ENCODE measurements at regions not wholly inside any gene's neighbourhood (a gene's known extent, or its start where the extent isn't known, plus 50 kb on each side); places are given as distances from the start of the nearest gene placed in this dataset.

GRCh38 chr1:191851799-191852595 is 306.3 kb upstream of the RGS18 start:
- Histone ChIP-seq H3K14ac (ENCODE audit: low read length in 2 of 2) (no peak overlapping the region), H2AFZ (ENCODE audit: low read depth, low read length) (no peak overlapping the region), H3K27me3 (ENCODE audit: control insufficient read depth in 1 of 2, insufficient read depth in 1 of 2, low read length in 2 of 2) (no peaks in the 10 kb centered on the region), H3K23ac (ENCODE audit: low read length in 2 of 2) (no peak overlapping the region), H3K18ac (ENCODE audit: low read depth in 1 of 2, low read length in 2 of 2) (no peak overlapping the region), H2BK5ac (ENCODE audit: low read depth, low read length, poor library complexity, severe bottlenecking) (no peak overlapping the region), H4K8ac (ENCODE audit: low read length) (no peak overlapping the region), H3K79me1 (replicated peaks; ENCODE audit: low read length, poor library complexity, severe bottlenecking) (no peaks in the 10 kb centered on the region), H2BK15ac (ENCODE audit: low read depth, poor library complexity, severe bottlenecking) (no peak overlapping the region), H3K4me2 (ENCODE audit: low read length, poor library complexity, severe bottlenecking) (no peak overlapping the region), H3K27ac (ENCODE audit: low read length, poor library complexity, severe bottlenecking) (no peak overlapping the region), H2BK12ac (ENCODE audit: low read length in 2 of 2) (no peak overlapping the region), H3K4me1 (ENCODE audit: control insufficient read depth, insufficient read depth, low read depth, low read length) (no peaks in the 10 kb centered on the region), H3K9me3 (ENCODE audit: control insufficient read depth, low read length) (no peaks in the 10 kb centered on the region), H3K36me3 (ENCODE audit: control insufficient read depth in 1 of 2, insufficient read depth in 2 of 2, low read depth in 1 of 2, low read length in 2 of 2) (no peaks in the 10 kb centered on the region), H4K91ac (ENCODE audit: low read length) (no peak overlapping the region), H3K4me3 (ENCODE audit: insufficient read depth in 1 of 2, low read depth in 1 of 2, low read length in 2 of 2) (no peak overlapping the region), H2AK5ac (ENCODE audit: low read length, severe bottlenecking) (no peak overlapping the region), H3K4ac (ENCODE audit: low read depth in 1 of 2, low read length in 2 of 2) (no peak overlapping the region), H3K9ac (ENCODE audit: low read length) (no peak overlapping the region), H2BK120ac (ENCODE audit: low read depth, low read length) (no peak overlapping the region)
- no peak for DNase-seq
- WGBS: no CpG with 5 or more reads among the region's 1 CpG

DNA sequence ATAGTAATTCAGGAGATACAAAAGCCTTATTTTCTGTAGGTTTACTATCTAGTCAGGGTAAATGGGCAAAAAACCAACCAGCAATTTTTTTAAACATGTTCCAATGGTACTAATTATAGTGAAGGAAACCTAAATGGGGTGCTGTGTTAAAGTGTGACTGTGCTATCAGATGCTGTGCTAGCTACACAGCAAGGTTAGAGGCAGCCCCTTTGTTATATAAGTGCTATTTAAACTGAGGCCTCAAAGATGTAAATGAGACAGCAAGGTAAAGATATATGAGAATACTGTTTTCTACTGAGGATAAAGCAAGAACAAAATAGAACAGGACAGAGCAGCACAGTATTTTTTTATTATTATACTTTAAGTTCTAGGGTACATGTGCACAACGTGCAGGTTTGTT is 305.4 kb upstream of the RGS18 start:
- no peak overlapping the region for H2AFZ ChIP-seq (ENCODE audit: low read depth, low read length)
- no peak overlapping the region for H4K91ac ChIP-seq (ENCODE audit: low read length)
- H3K79me1 ChIP-seq (replicated peaks; ENCODE audit: low read length, poor library complexity, severe bottlenecking): no peaks in the 10 kb centered on the region
- no peak overlapping the region for H2BK12ac ChIP-seq (ENCODE audit: low read length in 2 of 2)
- H4K8ac ChIP-seq (ENCODE audit: low read length): no peak overlapping the region
- no peak overlapping the region for H2AK5ac ChIP-seq (ENCODE audit: low read length, severe bottlenecking)
- no peak overlapping the region for H3K4ac ChIP-seq (ENCODE audit: low read depth in 1 of 2, low read length in 2 of 2)
- no peaks in the 10 kb centered on the region for H3K9me3 ChIP-seq (ENCODE audit: control insufficient read depth, low read length)
- H2BK5ac ChIP-seq (ENCODE audit: low read depth, low read length, poor library complexity, severe bottlenecking): no peak overlapping the region
- no peaks in the 10 kb centered on the region for H3K27me3 ChIP-seq (ENCODE audit: control insufficient read depth in 1 of 2, insufficient read depth in 1 of 2, low read length in 2 of 2)
- no peaks in the 10 kb centered on the region for H3K4me1 ChIP-seq (ENCODE audit: control insufficient read depth, insufficient read depth, low read depth, low read length)
- no CpG with 5 or more reads among the region's 1 CpG for WGBS
- H2BK15ac ChIP-seq (ENCODE audit: low read depth, poor library complexity, severe bottlenecking): no peak overlapping the region
- H2BK120ac ChIP-seq (ENCODE audit: low read depth, low read length): no peak overlapping the region
- no peak overlapping the region for H3K18ac ChIP-seq (ENCODE audit: low read depth in 1 of 2, low read length in 2 of 2)
- H3K4me2 ChIP-seq (ENCODE audit: low read length, poor library complexity, severe bottlenecking): no peak overlapping the region
- no peak overlapping the region for H3K23ac ChIP-seq (ENCODE audit: low read length in 2 of 2)
- DNase-seq: no peak
- no peak overlapping the region for H3K14ac ChIP-seq (ENCODE audit: low read length in 2 of 2)
- no peak overlapping the region for H3K9ac ChIP-seq (ENCODE audit: low read length)
- H3K27ac ChIP-seq (ENCODE audit: low read length, poor library complexity, severe bottlenecking): no peak overlapping the region
- H3K36me3 ChIP-seq (ENCODE audit: control insufficient read depth in 1 of 2, insufficient read depth in 2 of 2, low read depth in 1 of 2, low read length in 2 of 2): no peaks in the 10 kb centered on the region
- no peak overlapping the region for H3K4me3 ChIP-seq (ENCODE audit: insufficient read depth in 1 of 2, low read depth in 1 of 2, low read length in 2 of 2)

DNA sequence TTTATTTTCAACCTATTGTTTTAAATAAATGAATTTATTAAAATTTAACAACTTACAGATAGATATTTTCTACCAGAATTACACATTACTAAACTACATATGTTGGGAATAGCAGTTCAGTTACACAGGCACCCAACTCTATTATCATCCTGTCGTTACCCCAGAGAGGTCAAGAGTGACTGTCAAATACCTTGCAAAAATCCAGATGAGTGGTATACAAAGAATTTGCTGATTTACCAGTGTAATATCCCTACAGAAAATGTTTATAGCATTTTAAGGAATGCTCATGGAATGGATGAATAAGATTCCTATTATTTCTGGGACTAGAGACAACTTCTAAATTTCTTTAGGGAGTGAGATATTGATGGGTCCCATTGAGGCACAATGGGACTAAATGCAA is 300.7 kb upstream of the RGS18 start:
- Histone ChIP-seq H3K36me3 (ENCODE audit: control insufficient read depth in 1 of 2, insufficient read depth in 2 of 2, low read depth in 1 of 2, low read length in 2 of 2) (no peaks in the 10 kb centered on the region), H2BK15ac (ENCODE audit: low read depth, poor library complexity, severe bottlenecking) (no peak overlapping the region), H3K4me1 (ENCODE audit: control insufficient read depth, insufficient read depth, low read depth, low read length) (no peaks in the 10 kb centered on the region), H2BK120ac (ENCODE audit: low read depth, low read length) (no peak overlapping the region), H3K14ac (ENCODE audit: low read length in 2 of 2) (no peak overlapping the region), H3K27me3 (ENCODE audit: control insufficient read depth in 1 of 2, insufficient read depth in 1 of 2, low read length in 2 of 2) (no peaks in the 10 kb centered on the region), H3K18ac (ENCODE audit: low read depth in 1 of 2, low read length in 2 of 2) (no peak overlapping the region), H3K4me3 (ENCODE audit: insufficient read depth in 1 of 2, low read depth in 1 of 2, low read length in 2 of 2) (no peak overlapping the region), H3K9ac (ENCODE audit: low read length) (no peak overlapping the region), H3K23ac (ENCODE audit: low read length in 2 of 2) (no peak overlapping the region), H4K91ac (ENCODE audit: low read length) (no peak overlapping the region), H3K9me3 (ENCODE audit: control insufficient read depth, low read length) (no peaks in the 10 kb centered on the region), H2AK5ac (ENCODE audit: low read length, severe bottlenecking) (no peak overlapping the region), H2AFZ (ENCODE audit: low read depth, low read length) (no peak overlapping the region), H4K8ac (ENCODE audit: low read length) (no peak overlapping the region), H2BK12ac (ENCODE audit: low read length in 2 of 2) (no peak overlapping the region), H3K27ac (ENCODE audit: low read length, poor library complexity, severe bottlenecking) (no peak overlapping the region), H3K79me1 (replicated peaks; ENCODE audit: low read length, poor library complexity, severe bottlenecking) (no peaks in the 10 kb centered on the region), H3K4me2 (ENCODE audit: low read length, poor library complexity, severe bottlenecking) (no peak overlapping the region), H3K4ac (ENCODE audit: low read depth in 1 of 2, low read length in 2 of 2) (no peak overlapping the region), H2BK5ac (ENCODE audit: low read depth, low read length, poor library complexity, severe bottlenecking) (no peak overlapping the region)
- DNase-seq: no peak
- WGBS: no CpG with 5 or more reads among the region's 1 CpG

- no peak overlapping the region for H3K18ac ChIP-seq (ENCODE audit: low read depth in 1 of 2, low read length in 2 of 2)
- H2AK5ac ChIP-seq (ENCODE audit: low read length, severe bottlenecking): no peak overlapping the region
- no peak overlapping the region for H2BK120ac ChIP-seq (ENCODE audit: low read depth, low read length)
- H3K4ac ChIP-seq (ENCODE audit: low read depth in 1 of 2, low read length in 2 of 2): no peak overlapping the region
- no peak for DNase-seq
- H3K27me3 ChIP-seq (ENCODE audit: control insufficient read depth in 1 of 2, insufficient read depth in 1 of 2, low read length in 2 of 2): no peaks in the 10 kb centered on the region
- no peak overlapping the region for H2BK5ac ChIP-seq (ENCODE audit: low read depth, low read length, poor library complexity, severe bottlenecking)
- no peaks in the 10 kb centered on the region for H3K36me3 ChIP-seq (ENCODE audit: control insufficient read depth in 1 of 2, insufficient read depth in 2 of 2, low read depth in 1 of 2, low read length in 2 of 2)
- H4K8ac ChIP-seq (ENCODE audit: low read length): no peak overlapping the region
- peaks cover 6% of the 10 kb centered on the region for H3K9me3 ChIP-seq (ENCODE audit: control insufficient read depth, low read length)
- H3K27ac ChIP-seq (ENCODE audit: low read length, poor library complexity, severe bottlenecking): no peak overlapping the region
- H2AFZ ChIP-seq (ENCODE audit: low read depth, low read length): no peak overlapping the region
- H3K9ac ChIP-seq (ENCODE audit: low read length): no peak overlapping the region
- no peak overlapping the region for H2BK15ac ChIP-seq (ENCODE audit: low read depth, poor library complexity, severe bottlenecking)
- H3K14ac ChIP-seq (ENCODE audit: low read length in 2 of 2): no peak overlapping the region
- no peaks in the 10 kb centered on the region for H3K4me1 ChIP-seq (ENCODE audit: control insufficient read depth, insufficient read depth, low read depth, low read length)
- 85% methylated on average over 6 of the region's 6 CpGs for WGBS
- no peak overlapping the region for H3K23ac ChIP-seq (ENCODE audit: low read length in 2 of 2)
- H3K4me2 ChIP-seq (ENCODE audit: low read length, poor library complexity, severe bottlenecking): no peak overlapping the region
- H3K4me3 ChIP-seq (ENCODE audit: insufficient read depth in 1 of 2, low read depth in 1 of 2, low read length in 2 of 2): no peak overlapping the region
- no peaks in the 10 kb centered on the region for H3K79me1 ChIP-seq (replicated peaks; ENCODE audit: low read length, poor library complexity, severe bottlenecking)
- no peak overlapping the region for H4K91ac ChIP-seq (ENCODE audit: low read length)
- H2BK12ac ChIP-seq (ENCODE audit: low read length in 2 of 2): no peak overlapping the region
Measured at GRCh38 chr1:191865479-191865878, 292.8 kb upstream of the RGS18 start.

Data from mesenchymal stem cell (in vitro differentiated cells and primary cell).